HG02938 (cell line): ENCODE measurements at regions not wholly inside any gene's neighbourhood (a gene's known extent, or its start where the extent isn't known, plus 50 kb on each side); places are given as distances from the start of the nearest gene placed in this dataset.
"Not testable (repeated sequence)": the region's sequence is repeated elsewhere in the genome, so short reads cannot be mapped to it uniquely, and the experiment has no call there.

Experiments used
- ATAC-seq: cut with Tn5 transposase; IDR thresholded peaks from one replicate; pipeline ENCODE4 v1.9.1; 2021; ENCODE audit warnings: mild to moderate bottlenecking, moderate library complexity; ENCODE audit not compliant: unreplicated experiment

DNA sequence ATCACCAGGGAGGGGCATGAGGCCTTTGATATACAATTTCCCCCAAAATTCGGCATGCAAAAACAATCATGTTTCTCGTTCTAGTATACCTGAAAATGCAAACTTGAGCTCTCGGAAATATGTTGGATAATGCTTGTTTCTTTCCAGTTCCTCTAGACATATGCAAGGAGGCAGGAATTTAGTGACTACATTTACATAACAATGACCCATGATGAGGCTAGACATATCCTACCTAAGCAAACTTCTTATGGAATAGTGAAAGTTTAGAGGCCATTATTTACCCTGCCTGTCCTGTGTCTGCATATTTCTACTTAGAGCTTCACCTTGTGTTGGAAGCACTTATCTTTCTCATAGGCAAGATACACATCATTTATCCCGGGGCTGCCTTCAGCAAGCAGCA, 514.6 kb downstream of the KCNJ2 start:
- no peak for ATAC-seq

- no peak for ATAC-seq
These were observed 518.1 kb downstream of the KCNJ2 start for GRCh38 chr17:70687421-70687820.

DNA sequence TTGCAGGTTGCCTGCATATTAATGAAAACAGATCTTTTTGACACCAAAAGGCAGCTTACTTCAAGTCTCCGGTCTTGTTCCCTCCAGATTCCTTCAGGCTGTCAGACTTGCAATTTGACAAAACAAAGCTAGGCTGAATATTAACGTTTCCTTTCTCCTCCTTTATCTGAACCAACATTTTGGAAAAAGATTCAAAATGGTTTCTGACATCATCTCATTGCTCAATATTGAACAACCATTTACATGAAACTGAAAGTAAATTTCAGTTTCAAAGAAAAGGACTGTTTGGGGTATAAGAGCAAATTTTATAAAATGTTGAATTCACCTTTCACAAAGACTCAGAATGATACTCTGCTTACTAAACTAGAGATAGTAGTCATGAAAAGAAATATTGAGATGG, 521.8 kb downstream of the KCNJ2 start:
- ATAC-seq, result no peak

DNA sequence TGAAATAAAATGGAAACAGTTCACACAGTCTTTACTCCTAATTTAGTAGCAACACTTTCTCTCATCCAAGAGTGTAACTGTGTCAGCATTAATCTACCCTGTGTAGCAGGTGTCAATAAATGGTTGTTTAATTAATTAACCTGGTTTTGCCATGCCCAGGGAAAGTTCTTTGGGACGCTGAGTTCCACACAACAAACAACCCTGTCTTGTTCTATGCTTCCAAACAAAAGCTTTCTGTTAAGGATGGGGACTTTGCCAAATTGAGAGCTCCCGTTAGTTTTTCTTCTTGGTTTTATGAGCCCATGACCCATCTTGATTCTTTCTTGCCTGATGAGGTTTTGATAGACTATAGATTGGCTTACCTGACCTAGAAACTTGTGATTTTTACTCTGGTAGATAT, 530.1 kb downstream of the KCNJ2 start:
- no peak for ATAC-seq

DNA sequence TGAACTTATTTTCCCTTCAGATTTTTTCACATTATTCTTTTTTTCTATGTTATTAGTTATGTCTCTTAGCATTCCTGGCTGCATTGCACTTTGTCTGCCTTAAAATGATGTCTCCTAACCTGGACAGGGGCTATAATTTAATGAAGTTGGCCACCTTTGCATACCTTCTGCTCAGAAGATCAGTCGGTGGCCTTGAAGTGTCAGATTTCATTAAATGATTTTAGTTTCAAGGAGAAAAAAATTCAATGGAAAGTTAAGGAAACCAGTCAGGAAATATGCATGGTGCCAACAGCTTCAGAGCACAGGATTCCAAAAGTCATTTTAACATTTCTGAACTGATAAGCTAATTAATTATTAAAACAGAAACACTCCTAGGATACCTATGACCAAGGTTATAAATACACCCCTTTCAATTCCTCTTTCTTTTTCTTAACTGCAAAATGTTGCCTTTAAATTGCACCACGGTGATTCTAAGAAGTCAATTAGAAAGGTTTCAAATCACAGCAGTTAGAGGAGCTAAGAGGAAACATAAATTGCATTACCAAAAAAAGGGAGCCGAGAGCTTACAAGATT, 533.4 kb downstream of the KCNJ2 start:
- ATAC-seq, result no peak

DNA sequence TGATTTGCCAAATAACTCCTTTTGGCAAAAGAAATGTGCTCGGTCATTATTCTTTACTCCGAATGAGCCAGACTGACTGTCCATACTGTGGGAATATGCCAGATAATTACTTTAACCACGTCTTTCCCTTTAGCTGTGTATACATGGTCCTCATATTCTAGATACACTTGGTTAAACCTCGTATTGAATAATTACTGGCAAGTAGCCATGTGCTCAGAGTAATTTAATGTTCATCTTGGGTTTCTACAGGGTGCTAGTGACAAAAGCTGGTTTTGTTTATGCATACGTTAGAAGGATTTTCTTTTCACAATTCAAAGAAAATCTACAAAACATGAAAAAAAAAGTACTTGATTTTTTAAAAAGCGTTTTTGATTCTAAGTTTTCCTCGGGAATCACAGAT, 540.3 kb downstream of the KCNJ2 start:
- no peak for ATAC-seq

DNA sequence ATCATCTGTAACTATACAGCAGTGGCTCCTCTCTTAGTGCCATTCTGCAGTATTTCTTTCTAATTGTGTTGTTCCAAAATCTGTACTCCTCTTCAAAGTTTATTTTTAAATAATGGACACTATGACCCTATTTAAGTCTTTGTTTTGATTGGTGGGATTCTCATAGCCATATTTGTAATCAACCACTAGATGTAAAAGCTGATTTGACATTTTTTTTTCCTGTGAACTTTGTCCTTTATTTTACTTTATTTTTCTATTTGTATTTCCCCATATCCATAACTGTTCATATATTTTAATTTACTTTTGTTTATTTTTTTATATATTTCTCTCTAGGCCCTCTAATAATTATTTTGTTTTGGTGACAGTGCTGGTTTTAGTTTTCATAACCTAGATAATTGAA, 544.4 kb downstream of the KCNJ2 start:
- no peak for ATAC-seq

DNA sequence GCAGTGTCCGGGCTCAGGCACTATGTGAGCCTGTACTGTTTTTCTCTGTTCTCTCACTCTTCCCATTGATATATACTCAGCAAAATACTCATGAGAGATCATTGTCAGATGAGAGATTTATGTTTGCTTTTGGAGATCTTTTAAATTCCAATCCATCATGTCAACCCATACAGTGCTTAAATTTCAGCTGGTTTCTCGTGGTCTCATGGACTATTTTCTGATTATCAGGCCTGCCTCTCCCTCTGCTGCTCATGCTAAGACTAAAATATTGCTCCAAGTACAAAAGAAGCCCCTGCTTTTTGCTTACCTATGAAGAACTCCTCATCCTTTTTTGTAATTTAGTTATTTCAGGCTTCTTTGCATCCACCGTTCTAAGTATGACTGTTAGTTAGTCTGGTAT, 547.2 kb downstream of the KCNJ2 start:
- ATAC-seq, result no peak

DNA sequence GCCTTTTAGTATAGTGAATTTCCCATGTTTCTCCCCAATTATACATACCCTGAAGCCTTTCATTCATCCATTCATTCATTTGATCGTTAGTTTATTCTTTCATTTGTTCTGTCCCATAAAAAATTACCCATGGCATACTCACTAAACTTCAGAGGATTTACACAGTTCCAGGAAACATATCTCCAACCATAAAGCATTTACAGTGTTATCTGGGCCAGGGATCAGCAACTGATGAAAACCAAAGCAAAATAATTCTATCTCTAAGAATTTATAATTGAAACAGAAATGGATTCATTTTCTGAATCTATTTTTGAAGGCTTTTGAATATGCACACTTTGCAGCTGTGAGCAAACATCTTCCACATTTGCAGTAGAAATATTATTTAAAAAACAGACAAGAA, 547.7 kb downstream of the KCNJ2 start:
- no peak for ATAC-seq

GRCh38 chr17:70736375-70736957, 567.1 kb downstream of the KCNJ2 start:
- ATAC-seq, result no peak

DNA sequence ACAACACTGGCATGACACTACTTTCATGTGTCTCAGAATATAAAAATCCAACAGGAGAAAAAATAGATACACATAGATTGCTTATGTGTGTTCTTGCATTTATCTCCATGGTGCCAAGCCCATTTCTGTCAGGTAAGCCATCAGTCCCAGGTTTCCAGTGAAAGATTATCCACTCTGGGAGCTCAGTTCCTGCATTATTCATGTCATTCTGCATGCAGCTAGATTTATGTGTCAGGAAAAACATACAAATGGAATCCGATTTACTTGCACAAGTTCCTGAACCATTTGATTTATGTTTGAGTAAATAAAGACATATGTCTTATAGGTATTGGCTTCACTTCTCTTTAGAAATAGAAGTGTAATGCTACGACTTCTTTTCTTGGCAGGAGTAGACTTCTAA, 569.7 kb downstream of the KCNJ2 start:
- ATAC-seq, result no peak

DNA sequence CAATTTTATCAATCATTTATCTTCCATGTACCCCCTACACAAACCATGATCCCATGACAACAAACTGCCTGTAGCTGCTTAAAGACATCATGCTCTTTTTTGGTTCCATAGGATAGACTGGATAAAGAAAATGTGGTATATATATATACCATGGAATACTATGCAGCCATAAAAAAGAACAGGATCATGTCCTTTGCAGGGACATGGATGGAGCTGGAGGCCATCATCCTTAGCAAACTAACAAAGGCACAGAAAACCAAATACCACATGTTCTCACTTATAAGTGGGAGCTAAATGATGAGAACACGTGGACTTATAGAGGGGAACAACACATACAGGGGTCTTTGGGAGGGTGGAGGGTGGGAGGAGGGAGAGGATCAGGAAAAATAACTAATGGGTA, 577.2 kb downstream of the KCNJ2 start:
- not testable (repeated sequence) for ATAC-seq

- ATAC-seq, result no peak
These were observed 581.7 kb downstream of the KCNJ2 start for GRCh38 chr17:70750983-70751382.

GRCh38 chr17:70752461-70752860, 583.1 kb downstream of the KCNJ2 start:
- ATAC-seq, result not testable (repeated sequence)

GRCh38 chr17:70752966-70753467, 583.7 kb downstream of the KCNJ2 start:
- no peak for ATAC-seq

DNA sequence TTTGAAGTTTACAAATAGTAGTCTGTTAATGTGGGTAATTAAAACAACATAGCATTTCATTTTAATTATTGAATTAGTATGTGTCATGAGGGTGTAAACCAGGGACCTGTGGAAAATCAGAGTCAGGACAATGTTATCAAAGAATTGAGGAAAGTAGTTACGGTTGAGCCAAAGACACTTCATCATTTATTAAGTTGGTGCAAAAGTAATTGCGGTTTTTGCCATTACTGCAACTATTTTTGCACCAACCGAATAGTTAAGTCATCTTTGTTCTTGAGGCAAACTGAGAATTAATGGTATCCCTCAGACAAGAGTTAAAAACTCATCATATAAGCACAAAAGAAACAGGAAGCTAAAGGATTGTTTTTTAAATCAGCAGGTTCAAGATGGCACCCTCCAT, 593.7 kb downstream of the KCNJ2 start:
- no peak for ATAC-seq

DNA sequence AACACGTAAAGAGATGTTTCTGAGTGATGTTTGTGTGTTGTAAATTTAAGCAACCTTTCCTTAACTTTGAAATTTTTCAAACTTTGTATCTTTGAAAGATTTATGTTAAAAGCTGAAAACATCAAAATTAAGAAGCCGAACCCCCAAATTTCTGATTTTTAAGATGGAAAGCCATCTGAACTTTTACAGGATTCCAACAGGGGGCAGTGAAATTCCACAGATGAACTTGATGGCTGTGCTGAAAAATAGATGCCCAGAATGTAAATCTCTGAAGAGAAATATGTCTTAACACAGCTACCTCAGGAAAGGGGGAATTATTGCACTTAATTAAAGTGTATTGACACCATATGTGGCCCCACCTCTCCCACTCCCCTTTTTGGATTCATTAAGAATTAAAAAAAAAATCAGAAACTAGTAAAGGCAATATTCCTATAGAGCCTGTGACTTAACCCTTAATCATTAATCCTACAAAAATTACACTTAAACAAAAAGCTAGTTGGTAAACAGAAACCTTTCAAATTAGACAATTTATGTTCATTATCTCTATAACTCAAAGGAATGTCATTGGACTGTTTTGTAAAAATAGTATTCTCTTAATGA, 597.9 kb downstream of the KCNJ2 start:
- no peak for ATAC-seq

DNA sequence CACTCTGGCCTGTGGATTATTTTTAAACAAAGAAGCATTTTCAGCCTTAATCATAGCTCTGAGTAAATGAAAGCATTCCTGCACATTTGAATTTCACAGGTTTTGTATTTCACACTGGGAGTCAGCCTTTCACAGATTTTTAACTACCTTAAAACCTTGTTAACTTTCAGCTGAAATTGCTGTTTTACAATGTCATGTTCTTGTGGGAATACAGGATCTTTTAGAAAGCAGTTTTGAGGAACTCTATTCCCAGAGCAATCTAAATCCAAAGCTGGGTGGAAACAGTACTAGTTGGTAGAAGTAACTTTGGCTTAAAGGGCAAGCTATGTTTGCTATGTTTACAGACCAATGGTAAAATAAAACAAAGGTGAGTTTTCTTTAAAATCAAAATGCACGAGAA, 600.6 kb downstream of the KCNJ2 start:
- no peak for ATAC-seq

DNA sequence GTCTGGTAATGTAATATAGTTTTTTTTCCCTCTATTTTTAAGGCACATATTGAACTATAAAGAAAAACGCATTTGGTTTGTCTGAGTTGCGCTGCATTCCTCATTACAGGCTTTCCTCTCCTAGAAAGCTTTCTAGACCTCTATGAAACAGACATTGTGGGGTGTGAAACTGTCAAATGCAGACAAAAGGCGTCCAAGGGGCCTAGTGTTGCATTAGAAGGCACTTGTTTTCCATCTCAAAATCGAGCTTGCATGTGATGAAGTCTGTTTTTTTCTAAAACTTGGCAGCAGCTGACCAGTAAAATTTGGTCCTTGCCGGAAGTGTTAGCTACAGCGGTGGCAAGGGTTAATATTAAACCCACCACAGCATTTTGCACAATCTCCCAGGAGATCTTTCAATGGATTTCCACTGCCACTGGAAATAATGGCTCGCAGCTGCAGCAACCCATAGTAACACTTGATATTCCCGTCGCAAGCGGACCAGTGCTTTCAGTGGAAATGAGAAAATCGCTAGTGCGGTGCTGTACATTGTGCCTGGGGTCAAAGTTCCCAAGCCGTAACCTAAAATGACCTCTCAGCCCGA, 602.6 kb downstream of the KCNJ2 start:
- no peak for ATAC-seq

- ATAC-seq, result no peak
These were observed 603.4 kb downstream of the KCNJ2 start for GRCh38 chr17:70772761-70773160.

- ATAC-seq, result no peak
These were observed 603.9 kb downstream of the KCNJ2 start for GRCh38 chr17:70773258-70773657.
